Spleen (tissue), 7 donors: ENCODE measurements at regions not wholly inside any gene's neighbourhood (a gene's known extent, or its start where the extent isn't known, plus 50 kb on each side); places are given as distances from the start of the nearest gene placed in this dataset.

ENCODE experiments used
- POLR2A ChIP-seq, 3 donors: fragments of 450-650 bp; IDR thresholded peaks; one replicate each; pipeline ENCODE4 v1.5.1; 2017; ENCODE audit warnings: antibody characterized with exemption in 3 of 3, mild to moderate bottlenecking in 1 of 3
- POLR2AphosphoS5 ChIP-seq, 3 donors: sonication (generic); formaldehyde crosslinking; IDR thresholded peaks; one replicate each; pipeline ENCODE4 v1.5.1; 2017; ENCODE audit warnings: antibody characterized with exemption in 3 of 3
- TF ChIP-seq, protein P1 (sequence below), 11 experiments: fragments of 200-600 bp in 7 of 11; fragments of 450-650 bp in 4 of 11; sonication (generic) in 4 of 11; IDR thresholded peaks in 8 of 11; conservative IDR thresholded peaks in 3 of 11; 1 replicate in 7 of 11; 2 replicates in 4 of 11; pipeline versions ENCODE4 v1.4.0 to v1.8.0; 2016 to 2021; ENCODE audit warnings: antibody characterized with exemption in 11 of 11, inconsistent platforms in 4 of 11, mild to moderate bottlenecking in 1 of 11
- donor health status: DM: no; HTN: no; CAD: no; lungs with moderate emphysema.
- donor health status: DM: no; HTN: no; CAD: no.
- donor health status: DM: no; HTN: no; CAD: no.

DNA sequence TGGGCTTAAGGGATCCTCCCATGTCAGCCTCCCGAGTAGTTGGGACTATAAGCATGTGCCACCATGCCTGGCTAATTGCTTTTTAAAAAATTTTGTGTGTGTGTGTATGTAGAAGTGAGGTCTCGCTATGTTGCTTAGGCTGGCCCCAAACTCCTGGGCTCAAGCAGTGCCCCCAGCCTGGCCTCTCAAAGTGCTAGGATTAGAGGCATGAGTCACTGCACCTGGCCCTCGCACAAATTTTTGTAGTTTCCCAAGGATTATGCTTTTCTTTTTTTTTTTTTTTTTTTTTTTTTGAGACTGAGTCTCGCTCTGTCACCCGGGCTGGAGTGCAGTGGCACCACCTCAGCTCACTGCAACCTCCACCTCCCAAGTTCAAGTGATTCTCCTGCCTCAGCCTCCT is 144.4 kb upstream of the HNRNPU start:
- TF ChIP-seq, protein P1, sequence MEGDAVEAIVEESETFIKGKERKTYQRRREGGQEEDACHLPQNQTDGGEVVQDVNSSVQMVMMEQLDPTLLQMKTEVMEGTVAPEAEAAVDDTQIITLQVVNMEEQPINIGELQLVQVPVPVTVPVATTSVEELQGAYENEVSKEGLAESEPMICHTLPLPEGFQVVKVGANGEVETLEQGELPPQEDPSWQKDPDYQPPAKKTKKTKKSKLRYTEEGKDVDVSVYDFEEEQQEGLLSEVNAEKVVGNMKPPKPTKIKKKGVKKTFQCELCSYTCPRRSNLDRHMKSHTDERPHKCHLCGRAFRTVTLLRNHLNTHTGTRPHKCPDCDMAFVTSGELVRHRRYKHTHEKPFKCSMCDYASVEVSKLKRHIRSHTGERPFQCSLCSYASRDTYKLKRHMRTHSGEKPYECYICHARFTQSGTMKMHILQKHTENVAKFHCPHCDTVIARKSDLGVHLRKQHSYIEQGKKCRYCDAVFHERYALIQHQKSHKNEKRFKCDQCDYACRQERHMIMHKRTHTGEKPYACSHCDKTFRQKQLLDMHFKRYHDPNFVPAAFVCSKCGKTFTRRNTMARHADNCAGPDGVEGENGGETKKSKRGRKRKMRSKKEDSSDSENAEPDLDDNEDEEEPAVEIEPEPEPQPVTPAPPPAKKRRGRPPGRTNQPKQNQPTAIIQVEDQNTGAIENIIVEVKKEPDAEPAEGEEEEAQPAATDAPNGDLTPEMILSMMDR (IDR thresholded peaks at IDR 0.05 in 8 of 11, conservative IDR thresholded peaks at IDR 0.05 in 3 of 11): no peak
- TF ChIP-seq POLR2AphosphoS5 (IDR thresholded peaks at IDR 0.05) (no peak), POLR2A (IDR thresholded peaks at IDR 0.05) (no peak)
